Panc1 (cell line): ENCODE measurements at regions not wholly inside any gene's neighbourhood (a gene's known extent, or its start where the extent isn't known, plus 50 kb on each side); places are given as distances from the start of the nearest gene placed in this dataset.

ENCODE experiments used
- ATAC-seq: fragments of 200-7000 bp; cut with Tn5 transposase; 2 replicates; pipeline ENCODE4 v1.9.1; 2020; ENCODE audit warnings: mild to moderate bottlenecking, moderate library complexity
- BruUV-seq: library from RNA; stranded (reverse); fragments of 400-500 nt; replicated peaks from 2 replicates; lab custom pipeline; 2021; lab: Mats Ljungman, UMichigan
- CTCF ChIA-PET: fragments of 300-600 bp; sonication (Branson Sonifier 250); formaldehyde crosslinking; loops from one replicate; lab custom pipeline; 2022; ENCODE audit warnings: antibody characterized with exemption; lab: Charles Lee
- POLR2A ChIA-PET: fragments of 300-600 bp; sonication (Branson Sonifier 250); formaldehyde crosslinking; loops from one replicate; lab custom pipeline; 2022; ENCODE audit warnings: antibody characterized with exemption; lab: Charles Lee
- DNase-seq: peaks from one replicate; pipeline ENCODE4 v3.0.0-alpha.2; 2010; ENCODE audit warnings: low read depth, low spot score
- H3K27ac ChIP-seq: 2 replicates; pipeline ENCODE4 v1.5.1; 2011; ENCODE audit warnings: mild to moderate bottlenecking, low read length, inconsistent platforms
- H3K27me3 ChIP-seq: fragments of 200-500 bp; sonication (Bioruptor generic); 2 replicates; pipeline ENCODE4 v1.6.0; 2014; ENCODE audit warnings: low read length, inconsistent platforms; ENCODE audit not compliant: control insufficient read depth, insufficient read depth
- H3K36me3 ChIP-seq: fragments of 200-500 bp; sonication (Bioruptor generic); 2 replicates; pipeline ENCODE4 v1.5.1; 2014; ENCODE audit warnings: inconsistent platforms, mild to moderate bottlenecking, low read length, moderate library complexity; ENCODE audit not compliant: control insufficient read depth, insufficient read depth
- H3K4me1 ChIP-seq: 2 replicates; pipeline ENCODE4 v1.5.1; 2011; ENCODE audit warnings: inconsistent platforms, mild to moderate bottlenecking, low read length, moderate library complexity; ENCODE audit not compliant: control insufficient read depth, insufficient read depth
- H3K4me3 ChIP-seq, 2 experiments: 2 replicates each; pipeline ENCODE4 v1.5.1; 2011 to 2012; ENCODE audit warnings: low read depth in 2 of 2, low read length in 2 of 2, mild to moderate bottlenecking in 2 of 2, inconsistent platforms in 1 of 2, moderate library complexity in 1 of 2
- H3K9me3 ChIP-seq: fragments of 200-500 bp; sonication (Bioruptor generic); 2 replicates; pipeline ENCODE4 v1.5.1; 2014; ENCODE audit warnings: low read depth, mild to moderate bottlenecking, inconsistent platforms, low read length, moderate library complexity; ENCODE audit not compliant: control insufficient read depth, insufficient read depth
- POLR2AphosphoS5 ChIP-seq: IDR thresholded peaks from 2 replicates; pipeline ENCODE4 v1.6.1; 2012; ENCODE audit warnings: mild to moderate bottlenecking, low read depth, low read length, moderate library complexity
- SIN3A ChIP-seq: IDR thresholded peaks from 2 replicates; pipeline ENCODE4 v1.6.1; 2012; ENCODE audit warnings: low read depth, mild to moderate bottlenecking, low read length, moderate library complexity, borderline replicate concordance; ENCODE audit not compliant: insufficient read depth
- TCF7L2 ChIP-seq: IDR thresholded peaks from 2 replicates; pipeline ENCODE4 v1.6.1; 2011; ENCODE audit warnings: mild to moderate bottlenecking, low read depth, low read length, inconsistent platforms
- in situ Hi-C: cut with HindIII; loops from 2 replicates; pipeline ENCODE4 v1.10.0; 2016; ENCODE audit warnings: low sequenced_read_pairs, low pct_unique_long_range_greater_than_20kb
- intact Hi-C: fragments of 100-400 bp; cut with micrococcal nuclease; formaldehyde crosslinking; loops from one replicate; pipeline ENCODE4 v1.10.0; 2022; ENCODE audit not compliant: unreplicated experiment
- TF ChIP-seq, protein P1 (sequence below): fragments of 450-650 bp; IDR thresholded peaks from 2 replicates; pipeline ENCODE4 v1.5.1; 2017; ENCODE audit warnings: mild to moderate bottlenecking
- TF ChIP-seq, protein P2 (sequence below), 2 experiments: IDR thresholded peaks; 2 replicates each; pipeline ENCODE4 v1.6.1; 2011 to 2012; ENCODE audit warnings: low read depth in 2 of 2, control low read depth in 1 of 2, low read length in 1 of 2, mild to moderate bottlenecking in 1 of 2, moderate library complexity in 1 of 2; ENCODE audit not compliant: insufficient read depth in 1 of 2

DNA sequence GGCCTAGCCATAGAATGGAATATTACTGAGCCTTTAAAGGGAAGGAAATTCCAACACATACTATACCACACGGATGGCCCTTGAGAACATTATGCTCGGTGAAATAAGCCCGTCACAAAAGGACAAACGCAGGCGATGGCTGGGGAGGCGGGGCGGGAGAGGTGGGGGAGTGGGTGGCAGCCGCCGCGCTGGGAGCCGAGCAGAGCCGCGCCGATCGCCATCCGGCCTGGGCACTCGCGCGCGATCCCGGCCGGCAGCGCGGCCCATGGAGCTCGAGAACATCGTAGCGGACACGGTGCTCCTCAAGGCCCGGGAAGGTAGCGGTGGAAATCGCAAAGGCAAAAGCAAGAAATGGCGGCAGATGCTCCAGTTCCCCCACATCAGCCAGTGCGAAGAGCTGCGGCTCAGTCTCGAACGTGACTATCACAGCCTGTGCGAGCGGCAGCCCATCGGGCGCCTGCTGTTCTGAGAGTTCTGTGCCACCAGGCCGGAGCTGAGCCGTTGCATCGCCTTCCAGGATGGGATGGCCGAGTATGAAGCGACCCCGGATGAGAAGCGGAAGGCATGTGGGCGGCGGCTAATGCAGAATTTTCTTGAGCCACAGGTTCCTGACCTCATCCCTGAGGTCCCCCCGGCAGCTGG lies 140.1 kb downstream of the ZDHHC20 start:
- Histone ChIP-seq H3K4me3 (no peak overlapping the region), H3K36me3 (no peaks in the 10 kb centered on the region), H3K27ac (no peak overlapping the region), H3K27me3 (no peaks in the 10 kb centered on the region), H3K9me3 (no peaks in the 10 kb centered on the region), H3K4me1 (no peaks in the 10 kb centered on the region)
- in situ Hi-C loops (no loop called here), intact Hi-C loops (no loop called here)
- no peak for DNase-seq
- CTCF ChIA-PET, result no interaction called here
- POLR2A ChIA-PET, result no interaction called here
- TF ChIP-seq TCF7L2 (no peak), POLR2AphosphoS5 (no peak), SIN3A (no peak)
- TF ChIP-seq, protein P1, sequence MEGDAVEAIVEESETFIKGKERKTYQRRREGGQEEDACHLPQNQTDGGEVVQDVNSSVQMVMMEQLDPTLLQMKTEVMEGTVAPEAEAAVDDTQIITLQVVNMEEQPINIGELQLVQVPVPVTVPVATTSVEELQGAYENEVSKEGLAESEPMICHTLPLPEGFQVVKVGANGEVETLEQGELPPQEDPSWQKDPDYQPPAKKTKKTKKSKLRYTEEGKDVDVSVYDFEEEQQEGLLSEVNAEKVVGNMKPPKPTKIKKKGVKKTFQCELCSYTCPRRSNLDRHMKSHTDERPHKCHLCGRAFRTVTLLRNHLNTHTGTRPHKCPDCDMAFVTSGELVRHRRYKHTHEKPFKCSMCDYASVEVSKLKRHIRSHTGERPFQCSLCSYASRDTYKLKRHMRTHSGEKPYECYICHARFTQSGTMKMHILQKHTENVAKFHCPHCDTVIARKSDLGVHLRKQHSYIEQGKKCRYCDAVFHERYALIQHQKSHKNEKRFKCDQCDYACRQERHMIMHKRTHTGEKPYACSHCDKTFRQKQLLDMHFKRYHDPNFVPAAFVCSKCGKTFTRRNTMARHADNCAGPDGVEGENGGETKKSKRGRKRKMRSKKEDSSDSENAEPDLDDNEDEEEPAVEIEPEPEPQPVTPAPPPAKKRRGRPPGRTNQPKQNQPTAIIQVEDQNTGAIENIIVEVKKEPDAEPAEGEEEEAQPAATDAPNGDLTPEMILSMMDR, result no peak
- TF ChIP-seq, protein P2, sequence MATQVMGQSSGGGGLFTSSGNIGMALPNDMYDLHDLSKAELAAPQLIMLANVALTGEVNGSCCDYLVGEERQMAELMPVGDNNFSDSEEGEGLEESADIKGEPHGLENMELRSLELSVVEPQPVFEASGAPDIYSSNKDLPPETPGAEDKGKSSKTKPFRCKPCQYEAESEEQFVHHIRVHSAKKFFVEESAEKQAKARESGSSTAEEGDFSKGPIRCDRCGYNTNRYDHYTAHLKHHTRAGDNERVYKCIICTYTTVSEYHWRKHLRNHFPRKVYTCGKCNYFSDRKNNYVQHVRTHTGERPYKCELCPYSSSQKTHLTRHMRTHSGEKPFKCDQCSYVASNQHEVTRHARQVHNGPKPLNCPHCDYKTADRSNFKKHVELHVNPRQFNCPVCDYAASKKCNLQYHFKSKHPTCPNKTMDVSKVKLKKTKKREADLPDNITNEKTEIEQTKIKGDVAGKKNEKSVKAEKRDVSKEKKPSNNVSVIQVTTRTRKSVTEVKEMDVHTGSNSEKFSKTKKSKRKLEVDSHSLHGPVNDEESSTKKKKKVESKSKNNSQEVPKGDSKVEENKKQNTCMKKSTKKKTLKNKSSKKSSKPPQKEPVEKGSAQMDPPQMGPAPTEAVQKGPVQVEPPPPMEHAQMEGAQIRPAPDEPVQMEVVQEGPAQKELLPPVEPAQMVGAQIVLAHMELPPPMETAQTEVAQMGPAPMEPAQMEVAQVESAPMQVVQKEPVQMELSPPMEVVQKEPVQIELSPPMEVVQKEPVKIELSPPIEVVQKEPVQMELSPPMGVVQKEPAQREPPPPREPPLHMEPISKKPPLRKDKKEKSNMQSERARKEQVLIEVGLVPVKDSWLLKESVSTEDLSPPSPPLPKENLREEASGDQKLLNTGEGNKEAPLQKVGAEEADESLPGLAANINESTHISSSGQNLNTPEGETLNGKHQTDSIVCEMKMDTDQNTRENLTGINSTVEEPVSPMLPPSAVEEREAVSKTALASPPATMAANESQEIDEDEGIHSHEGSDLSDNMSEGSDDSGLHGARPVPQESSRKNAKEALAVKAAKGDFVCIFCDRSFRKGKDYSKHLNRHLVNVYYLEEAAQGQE (IDR thresholded peaks at IDR 0.05; ENCODE audit: insufficient read depth in 1 of 2, low read depth in 2 of 2, low read length in 1 of 2), result no peak
- no TSS peak for BruUV-seq
- no peak for ATAC-seq

DNA sequence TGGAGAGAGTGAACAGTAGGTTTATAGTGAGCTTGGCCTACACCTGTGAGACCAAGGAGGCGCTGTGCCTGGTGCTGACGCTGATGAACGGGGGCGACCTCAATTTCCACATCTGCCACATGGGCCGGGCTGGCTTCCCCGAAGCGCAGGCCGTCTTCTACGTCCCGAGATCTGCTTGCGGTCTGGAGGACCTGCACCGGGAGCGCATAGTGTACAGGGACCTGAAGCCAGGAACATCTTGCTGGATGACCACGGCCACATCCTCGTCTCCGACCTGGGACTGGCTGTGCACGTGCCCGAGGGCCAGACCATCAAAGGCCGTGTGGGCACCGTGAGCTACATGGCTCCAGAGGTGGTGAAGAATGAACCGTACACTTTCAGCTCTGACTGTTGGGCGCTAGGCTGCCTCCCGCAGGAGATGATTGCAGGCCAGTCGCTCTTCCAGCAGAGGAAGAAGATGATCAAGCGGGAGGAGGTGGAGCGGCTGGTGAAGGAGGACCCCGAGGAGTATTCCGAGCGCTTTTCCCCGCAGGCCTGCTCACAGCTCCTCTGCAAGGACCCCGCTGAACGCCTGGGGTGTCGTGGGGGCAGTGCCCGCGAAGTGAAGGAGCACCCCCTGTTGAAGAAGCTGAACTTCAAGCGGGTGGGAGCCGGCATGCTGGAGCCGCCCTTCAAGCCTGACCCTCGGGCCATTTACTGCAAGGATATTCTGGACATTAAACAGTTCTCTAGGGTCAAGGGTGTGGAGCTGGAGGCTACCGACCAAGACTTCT lies 139.0 kb downstream of the ZDHHC20 start:
- Histone ChIP-seq H3K4me1 (no peaks in the 10 kb centered on the region), H3K9me3 (no peaks in the 10 kb centered on the region), H3K27ac (no peak overlapping the region), H3K27me3 (no peaks in the 10 kb centered on the region), H3K36me3 (no peaks in the 10 kb centered on the region), H3K4me3 (no peak overlapping the region)
- no peak for ATAC-seq
- ChIA-PET CTCF (interaction anchor here (0.5 kb wide), 1 partner anchor 350 kb away, joined by 3 read pairs; no protein-coding TSS in a partner anchor), POLR2A (interaction anchor here (0.6 kb wide), 1 partner anchor 143 kb away, joined by 7 read pairs; no protein-coding TSS in a partner anchor)
- BruUV-seq, result no TSS peak
- no peak for TF ChIP-seq TCF7L2
- TF ChIP-seq, protein P1, result no peak
- TF ChIP-seq, protein P2 (IDR thresholded peaks at IDR 0.05; ENCODE audit: insufficient read depth in 1 of 2, low read depth in 2 of 2, low read length in 1 of 2), result no peak
- TF ChIP-seq SIN3A, result no peak
- TF ChIP-seq POLR2AphosphoS5, result no peak
- no peak for DNase-seq
- in situ Hi-C loops, result no loop called here
- intact Hi-C loops, result no loop called here
